Natural killer cell (primary cell): ENCODE measurements at regions not wholly inside any gene's neighbourhood (a gene's known extent, or its start where the extent isn't known, plus 50 kb on each side); places are given as distances from the start of the nearest gene placed in this dataset.

Source experiments
- ATAC-seq, 3 donors: fragments of 150-1000 bp in 2 of 3; fragments of 200-7000 bp in 1 of 3; cut with Tn5 transposase; 1 replicate in 1 of 3; 2 replicates in 2 of 3; pipeline ENCODE4 v1.10.0; 2021; ENCODE audit warnings: mild to moderate bottlenecking in 2 of 3, moderate library complexity in 2 of 3
- DNase-seq, 2 donors: peaks; one replicate each; pipeline versions ENCODE4 v3.0.0 to v3.0.0-alpha.2; 2013 to 2021; ENCODE audit warnings: mixed read lengths in 1 of 2
- H3K27ac ChIP-seq: one replicate; pipeline ENCODE4 v1.5.1; 2013; ENCODE audit warnings: mild to moderate bottlenecking, low read length
- H3K27me3 ChIP-seq: one replicate; pipeline ENCODE4 v1.6.1; 2013; ENCODE audit warnings: low read length; ENCODE audit not compliant: control insufficient read depth, insufficient read depth
- H3K36me3 ChIP-seq: one replicate; pipeline ENCODE4 v1.6.1; 2013; ENCODE audit warnings: low read length; ENCODE audit not compliant: control insufficient read depth, insufficient read depth
- H3K4me1 ChIP-seq: one replicate; pipeline ENCODE4 v1.6.1; 2013; ENCODE audit warnings: low read length; ENCODE audit not compliant: control insufficient read depth, insufficient read depth
- H3K4me3 ChIP-seq: one replicate; pipeline ENCODE4 v1.5.1; 2013; ENCODE audit warnings: low read length
- H3K9me3 ChIP-seq: one replicate; pipeline ENCODE4 v1.6.1; 2013; ENCODE audit warnings: low read length; ENCODE audit not compliant: control insufficient read depth, insufficient read depth
- H3K27ac Mint-ChIP-seq, 2 donors: one replicate each; pipeline ENCODE4 v1.8.0; 2022; ENCODE audit warnings: mild to moderate bottlenecking in 2 of 2, mixed read lengths in 2 of 2, moderate library complexity in 1 of 2
- H3K27me3 Mint-ChIP-seq, 2 donors: one replicate each; pipeline ENCODE4 v1.8.0; 2022; ENCODE audit warnings: low read depth in 2 of 2, mixed read lengths in 2 of 2
- H3K36me3 Mint-ChIP-seq: one replicate; pipeline ENCODE4 v1.8.0; 2022; ENCODE audit warnings: mixed read lengths
- H3K4me1 Mint-ChIP-seq, 2 donors: one replicate each; pipeline ENCODE4 v1.8.0; 2022; ENCODE audit warnings: mixed read lengths in 2 of 2
- H3K4me3 Mint-ChIP-seq: one replicate; pipeline ENCODE4 v1.8.0; 2022; ENCODE audit warnings: mild to moderate bottlenecking, moderate library complexity, mixed read lengths
- H3K9me3 Mint-ChIP-seq, 2 donors: one replicate each; pipeline ENCODE4 v1.8.0; 2022; ENCODE audit warnings: mixed read lengths in 2 of 2
- CTCF ChIP-seq: fragments of 200-600 bp; IDR thresholded peaks from one replicate; pipeline ENCODE4 v1.8.0; 2022; ENCODE audit warnings: antibody characterized with exemption
- WGBS: methylation state at CpG from one replicate; pipeline ENCODE4 v1.1.7; 2013; ENCODE audit warnings: missing lambda C conversion rate; ENCODE audit not compliant: insufficient coverage; 5-methylcytosine and 5-hydroxymethylcytosine counted together
- intact Hi-C: fragments of 100-400 bp; cut with micrococcal nuclease; formaldehyde crosslinking; loops from one replicate; pipeline ENCODE4 v1.14.2; 2022

- H3K27me3 Mint-ChIP-seq, result peaks cover 0 to 11% of the 10 kb centered on the region in 2 donors
- Histone ChIP-seq H3K36me3 (no peaks in the 10 kb centered on the region), H3K27me3 (no peaks in the 10 kb centered on the region), H3K4me3 (no peak overlapping the region), H3K4me1 (no peaks in the 10 kb centered on the region), H3K27ac (no peak overlapping the region), H3K9me3 (no peaks in the 10 kb centered on the region)
- no peak overlapping the region for H3K27ac Mint-ChIP-seq
- no peaks in the 10 kb centered on the region for H3K9me3 Mint-ChIP-seq
- no peak overlapping the region for H3K4me3 Mint-ChIP-seq
- DNase-seq (no peak), ATAC-seq (no peak)
- no peaks in the 10 kb centered on the region for H3K4me1 Mint-ChIP-seq
- no peak for TF ChIP-seq CTCF
- intact Hi-C loops, result no loop called here
- H3K36me3 Mint-ChIP-seq, result no peaks in the 10 kb centered on the region
- 91% methylated on average over 7 of the region's 7 CpGs for WGBS
These were observed 146.6 kb downstream of the AASDH start for GRCh38 chr4:56240554-56241174.

GRCh38 chr4:56238251-56238650, 149.0 kb downstream of the AASDH start:
- ATAC-seq (no peak), DNase-seq (no peak)
- Mint-ChIP-seq H3K27ac (no peak overlapping the region), H3K36me3 (no peaks in the 10 kb centered on the region), H3K27me3 (peaks cover 0 to 12% of the 10 kb centered on the region in 2 donors), H3K4me1 (no peaks in the 10 kb centered on the region), H3K4me3 (no peak overlapping the region), H3K9me3 (peaks cover 0 to 2% of the 10 kb centered on the region in 2 donors)
- Histone ChIP-seq H3K27ac (no peak overlapping the region), H3K9me3 (no peaks in the 10 kb centered on the region), H3K36me3 (no peaks in the 10 kb centered on the region), H3K27me3 (peaks cover 2% of the 10 kb centered on the region), H3K4me1 (no peaks in the 10 kb centered on the region), H3K4me3 (no peak overlapping the region)
- 94% methylated on average over 3 of the region's 3 CpGs for WGBS
- TF ChIP-seq CTCF, result no peak
- intact Hi-C loops, result no loop called here

GRCh38 chr4:56235725-56236124, 151.6 kb downstream of the AASDH start:
- Mint-ChIP-seq H3K4me1 (no peaks in the 10 kb centered on the region), H3K36me3 (no peaks in the 10 kb centered on the region), H3K27me3 (peaks cover 0 to 9% of the 10 kb centered on the region in 2 donors), H3K9me3 (peaks cover 2 to 4% of the 10 kb centered on the region in 2 donors), H3K27ac (no peak overlapping the region), H3K4me3 (no peak overlapping the region)
- DNase-seq, result no peak
- H3K27me3 ChIP-seq, result peaks cover 2% of the 10 kb centered on the region
- intact Hi-C loops, result no loop called here
- ATAC-seq, result no peak
- H3K4me3 ChIP-seq, result no peak overlapping the region
- no peaks in the 10 kb centered on the region for H3K4me1 ChIP-seq
- 96% methylated on average over 3 of the region's 4 CpGs for WGBS
- H3K27ac ChIP-seq, result no peak overlapping the region
- no peaks in the 10 kb centered on the region for H3K36me3 ChIP-seq
- no peak for TF ChIP-seq CTCF
- no peaks in the 10 kb centered on the region for H3K9me3 ChIP-seq

- no peak overlapping the region for H3K4me3 ChIP-seq
- H3K36me3 ChIP-seq, result no peaks in the 10 kb centered on the region
- H3K9me3 Mint-ChIP-seq, result peaks cover 2 to 4% of the 10 kb centered on the region in 2 donors
- no peak overlapping the region for H3K27ac Mint-ChIP-seq
- no peak for TF ChIP-seq CTCF
- H3K27ac ChIP-seq, result no peak overlapping the region
- no peaks in the 10 kb centered on the region for H3K4me1 ChIP-seq
- ATAC-seq, result no peak
- intact Hi-C loops, result no loop called here
- peaks cover 2% of the 10 kb centered on the region for H3K27me3 ChIP-seq
- no peak for DNase-seq
- WGBS, result no CpG with 5 or more reads among the region's 3 CpGs
- H3K36me3 Mint-ChIP-seq, result no peaks in the 10 kb centered on the region
- no peaks in the 10 kb centered on the region for H3K9me3 ChIP-seq
- H3K27me3 Mint-ChIP-seq, result peaks cover 0 to 9% of the 10 kb centered on the region in 2 donors
- H3K4me3 Mint-ChIP-seq, result no peak overlapping the region
- H3K4me1 Mint-ChIP-seq, result peaks cover 0 to 2% of the 10 kb centered on the region in 2 donors
These were observed 152.3 kb downstream of the AASDH start for GRCh38 chr4:56235011-56235410.
